ENCODE measurements at regions not wholly inside any gene's neighbourhood (a gene's known extent, or its start where the extent isn't known, plus 50 kb on each side); places are given as distances from the start of the nearest gene placed in this dataset.

DNA sequence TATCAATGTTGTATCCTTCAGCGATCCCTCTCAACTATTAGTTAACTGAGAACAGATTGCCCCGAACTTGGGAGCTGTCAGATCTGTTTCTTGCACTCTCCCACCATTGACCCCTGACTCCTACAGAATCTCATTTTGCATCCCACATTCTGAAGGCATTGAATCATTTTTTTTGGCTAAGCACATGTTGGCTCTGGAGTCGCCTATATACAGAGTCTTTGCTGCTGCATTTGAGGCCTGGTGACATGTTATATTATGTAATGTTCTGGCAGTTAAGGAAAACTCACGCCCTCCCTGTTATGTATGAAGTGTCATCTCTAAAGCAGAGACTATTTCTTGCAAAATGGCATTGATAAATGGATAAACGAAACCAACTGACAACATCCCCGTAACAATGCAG is 159.2 kb upstream of the ITGB1 start:
- H3K9me3 ChIP-seq (ENCODE audit: control insufficient read depth, insufficient read depth, low read depth, low read length) = no peaks in the 10 kb centered on the region
- CTCF ChIA-PET = no interaction called here
- no TSS peak for BruUV-seq (replicated peaks)
- H3K36me3 ChIP-seq (ENCODE audit: control insufficient read depth, insufficient read depth, low read length) = no peaks in the 10 kb centered on the region
- DNase-seq (ENCODE audit: low read depth, low spot score) = no peak
- ATAC-seq = no peak
- H3K4me3 ChIP-seq (ENCODE audit: low read depth in 2 of 2, low read length in 2 of 2) = no peak overlapping the region
- no peaks in the 10 kb centered on the region for H3K27me3 ChIP-seq (ENCODE audit: control insufficient read depth, insufficient read depth, low read length)
- intact Hi-C loops (cut with micrococcal nuclease; ENCODE audit: unreplicated experiment) (no loop called here), in situ Hi-C loops (cut with HindIII; ENCODE audit: low pct_unique_long_range_greater_than_20kb, low sequenced_read_pairs) (no loop called here)
- H3K27ac ChIP-seq (ENCODE audit: low read length) = peak overlapping the region; percentile 61; the same call in 1 of the 2 replicates
- peaks cover 8% of the 10 kb centered on the region for H3K4me1 ChIP-seq (ENCODE audit: control insufficient read depth, insufficient read depth, low read length)
- TF ChIP-seq POLR2AphosphoS5 (IDR thresholded peaks at IDR 0.05; ENCODE audit: low read depth, low read length) (no peak), TCF7L2 (IDR thresholded peaks at IDR 0.05; ENCODE audit: low read depth, low read length) (no peak), SIN3A (IDR thresholded peaks at IDR 0.05; ENCODE audit: borderline replicate concordance, insufficient read depth, low read depth, low read length) (no peak)
- TF ChIP-seq, protein P1, sequence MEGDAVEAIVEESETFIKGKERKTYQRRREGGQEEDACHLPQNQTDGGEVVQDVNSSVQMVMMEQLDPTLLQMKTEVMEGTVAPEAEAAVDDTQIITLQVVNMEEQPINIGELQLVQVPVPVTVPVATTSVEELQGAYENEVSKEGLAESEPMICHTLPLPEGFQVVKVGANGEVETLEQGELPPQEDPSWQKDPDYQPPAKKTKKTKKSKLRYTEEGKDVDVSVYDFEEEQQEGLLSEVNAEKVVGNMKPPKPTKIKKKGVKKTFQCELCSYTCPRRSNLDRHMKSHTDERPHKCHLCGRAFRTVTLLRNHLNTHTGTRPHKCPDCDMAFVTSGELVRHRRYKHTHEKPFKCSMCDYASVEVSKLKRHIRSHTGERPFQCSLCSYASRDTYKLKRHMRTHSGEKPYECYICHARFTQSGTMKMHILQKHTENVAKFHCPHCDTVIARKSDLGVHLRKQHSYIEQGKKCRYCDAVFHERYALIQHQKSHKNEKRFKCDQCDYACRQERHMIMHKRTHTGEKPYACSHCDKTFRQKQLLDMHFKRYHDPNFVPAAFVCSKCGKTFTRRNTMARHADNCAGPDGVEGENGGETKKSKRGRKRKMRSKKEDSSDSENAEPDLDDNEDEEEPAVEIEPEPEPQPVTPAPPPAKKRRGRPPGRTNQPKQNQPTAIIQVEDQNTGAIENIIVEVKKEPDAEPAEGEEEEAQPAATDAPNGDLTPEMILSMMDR (IDR thresholded peaks at IDR 0.05) = no peak
- TF ChIP-seq, protein P2, sequence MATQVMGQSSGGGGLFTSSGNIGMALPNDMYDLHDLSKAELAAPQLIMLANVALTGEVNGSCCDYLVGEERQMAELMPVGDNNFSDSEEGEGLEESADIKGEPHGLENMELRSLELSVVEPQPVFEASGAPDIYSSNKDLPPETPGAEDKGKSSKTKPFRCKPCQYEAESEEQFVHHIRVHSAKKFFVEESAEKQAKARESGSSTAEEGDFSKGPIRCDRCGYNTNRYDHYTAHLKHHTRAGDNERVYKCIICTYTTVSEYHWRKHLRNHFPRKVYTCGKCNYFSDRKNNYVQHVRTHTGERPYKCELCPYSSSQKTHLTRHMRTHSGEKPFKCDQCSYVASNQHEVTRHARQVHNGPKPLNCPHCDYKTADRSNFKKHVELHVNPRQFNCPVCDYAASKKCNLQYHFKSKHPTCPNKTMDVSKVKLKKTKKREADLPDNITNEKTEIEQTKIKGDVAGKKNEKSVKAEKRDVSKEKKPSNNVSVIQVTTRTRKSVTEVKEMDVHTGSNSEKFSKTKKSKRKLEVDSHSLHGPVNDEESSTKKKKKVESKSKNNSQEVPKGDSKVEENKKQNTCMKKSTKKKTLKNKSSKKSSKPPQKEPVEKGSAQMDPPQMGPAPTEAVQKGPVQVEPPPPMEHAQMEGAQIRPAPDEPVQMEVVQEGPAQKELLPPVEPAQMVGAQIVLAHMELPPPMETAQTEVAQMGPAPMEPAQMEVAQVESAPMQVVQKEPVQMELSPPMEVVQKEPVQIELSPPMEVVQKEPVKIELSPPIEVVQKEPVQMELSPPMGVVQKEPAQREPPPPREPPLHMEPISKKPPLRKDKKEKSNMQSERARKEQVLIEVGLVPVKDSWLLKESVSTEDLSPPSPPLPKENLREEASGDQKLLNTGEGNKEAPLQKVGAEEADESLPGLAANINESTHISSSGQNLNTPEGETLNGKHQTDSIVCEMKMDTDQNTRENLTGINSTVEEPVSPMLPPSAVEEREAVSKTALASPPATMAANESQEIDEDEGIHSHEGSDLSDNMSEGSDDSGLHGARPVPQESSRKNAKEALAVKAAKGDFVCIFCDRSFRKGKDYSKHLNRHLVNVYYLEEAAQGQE (IDR thresholded peaks at IDR 0.05; ENCODE audit: insufficient read depth in 1 of 2, low read depth in 2 of 2, low read length in 1 of 2) = no peak
- POLR2A ChIA-PET = no interaction called here

DNA sequence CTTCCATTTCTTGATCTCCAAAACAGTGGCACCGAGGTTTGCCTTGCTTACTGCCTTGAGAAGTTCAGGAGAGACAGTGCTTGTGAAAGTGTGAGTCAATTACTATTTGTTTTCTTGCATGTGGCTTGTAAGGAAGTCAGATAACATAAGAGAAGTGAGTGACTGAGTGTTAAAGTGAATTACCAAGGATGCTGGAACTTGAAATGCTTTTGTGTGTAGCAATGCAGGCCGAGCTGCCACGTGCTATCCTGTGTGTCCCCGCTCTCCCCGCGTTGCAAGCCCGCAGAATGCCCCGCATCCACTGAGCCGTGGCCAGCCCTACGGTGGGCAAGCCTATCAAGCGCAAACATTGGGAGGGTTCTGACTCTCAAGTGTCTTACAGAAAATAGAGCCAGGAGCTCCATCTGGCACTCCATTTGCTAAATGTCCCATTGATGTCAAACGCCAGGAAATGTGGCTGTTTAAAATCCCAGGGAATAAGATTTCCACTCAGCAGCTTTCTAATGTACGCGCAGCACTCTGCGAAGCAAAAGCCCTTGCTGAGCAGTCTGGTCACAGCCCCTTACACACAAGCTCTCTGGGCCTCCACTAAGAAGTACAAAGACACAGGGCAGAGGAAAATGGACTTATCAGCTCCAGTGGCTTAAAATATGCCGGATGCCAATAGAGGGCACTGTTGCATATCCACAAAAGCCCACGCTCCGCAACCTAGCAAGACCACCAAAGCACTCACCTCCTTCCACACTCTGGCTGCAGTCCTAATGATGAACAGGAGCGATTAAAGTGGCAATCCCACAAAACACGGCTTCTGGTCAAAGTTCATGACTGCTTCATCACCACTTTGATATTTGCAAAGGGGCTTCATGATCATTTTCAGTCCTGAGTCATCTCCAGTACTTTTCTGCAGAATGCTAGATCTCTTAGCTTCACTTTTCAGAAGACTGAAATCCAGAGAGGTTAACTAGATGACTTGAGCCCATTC is 158.0 kb upstream of the ITGB1 start:
- BruUV-seq (replicated peaks) = no TSS peak
- Histone ChIP-seq H3K4me3 (ENCODE audit: low read depth in 2 of 2, low read length in 2 of 2) (no peak overlapping the region), H3K27ac (ENCODE audit: low read length) (peak overlapping the region; percentile 61), H3K27me3 (ENCODE audit: control insufficient read depth, insufficient read depth, low read length) (no peaks in the 10 kb centered on the region), H3K36me3 (ENCODE audit: control insufficient read depth, insufficient read depth, low read length) (no peaks in the 10 kb centered on the region), H3K9me3 (ENCODE audit: control insufficient read depth, insufficient read depth, low read depth, low read length) (no peaks in the 10 kb centered on the region), H3K4me1 (ENCODE audit: control insufficient read depth, insufficient read depth, low read length) (no peaks in the 10 kb centered on the region)
- POLR2A ChIA-PET = no interaction called here
- DNase-seq (ENCODE audit: low read depth, low spot score) = no peak
- in situ Hi-C loops (cut with HindIII; ENCODE audit: low pct_unique_long_range_greater_than_20kb, low sequenced_read_pairs) = no loop called here
- ATAC-seq = peak; percentile 78
- CTCF ChIA-PET = interaction anchor here (0.8 kb wide), 1 partner anchor 72 kb away, joined by 3 read pairs; no protein-coding TSS in a partner anchor
- TF ChIP-seq, protein P2 (IDR thresholded peaks at IDR 0.05; ENCODE audit: insufficient read depth in 1 of 2, low read depth in 2 of 2, low read length in 1 of 2) = no peak
- no peak for TF ChIP-seq TCF7L2 (IDR thresholded peaks at IDR 0.05; ENCODE audit: low read depth, low read length)
- TF ChIP-seq, protein P1 (IDR thresholded peaks at IDR 0.05) = peak; percentile 72
- intact Hi-C loops (cut with micrococcal nuclease; ENCODE audit: unreplicated experiment) = no loop called here
